ENCODE measurements at regions not wholly inside any gene's neighbourhood (a gene's known extent, or its start where the extent isn't known, plus 50 kb on each side); places are given as distances from the start of the nearest gene placed in this dataset.

GRCh38 chr4:185950891-185951290 lies 118.1 kb upstream of the TLR3 start:
- no peak for TF ChIP-seq MAX (IDR thresholded peaks at IDR 0.05; ENCODE audit: low read depth)
- no peak for TF ChIP-seq RCOR1 (IDR thresholded peaks at IDR 0.05; ENCODE audit: low read length)
- TF ChIP-seq CTCF (IDR thresholded peaks at IDR 0.05): no peak
- TF ChIP-seq POLR2AphosphoS5 (IDR thresholded peaks at IDR 0.05; ENCODE audit: low read depth, low read length): no peak
- TF ChIP-seq RXRA (IDR thresholded peaks at IDR 0.05; ENCODE audit: borderline replicate concordance, low read depth): no peak
- TF ChIP-seq NRF1 (IDR thresholded peaks at IDR 0.05; ENCODE audit: low read depth, low read length): no peak
